ENCODE measurements at regions not wholly inside any gene's neighbourhood (a gene's known extent, or its start where the extent isn't known, plus 50 kb on each side); places are given as distances from the start of the nearest gene placed in this dataset.

DNA sequence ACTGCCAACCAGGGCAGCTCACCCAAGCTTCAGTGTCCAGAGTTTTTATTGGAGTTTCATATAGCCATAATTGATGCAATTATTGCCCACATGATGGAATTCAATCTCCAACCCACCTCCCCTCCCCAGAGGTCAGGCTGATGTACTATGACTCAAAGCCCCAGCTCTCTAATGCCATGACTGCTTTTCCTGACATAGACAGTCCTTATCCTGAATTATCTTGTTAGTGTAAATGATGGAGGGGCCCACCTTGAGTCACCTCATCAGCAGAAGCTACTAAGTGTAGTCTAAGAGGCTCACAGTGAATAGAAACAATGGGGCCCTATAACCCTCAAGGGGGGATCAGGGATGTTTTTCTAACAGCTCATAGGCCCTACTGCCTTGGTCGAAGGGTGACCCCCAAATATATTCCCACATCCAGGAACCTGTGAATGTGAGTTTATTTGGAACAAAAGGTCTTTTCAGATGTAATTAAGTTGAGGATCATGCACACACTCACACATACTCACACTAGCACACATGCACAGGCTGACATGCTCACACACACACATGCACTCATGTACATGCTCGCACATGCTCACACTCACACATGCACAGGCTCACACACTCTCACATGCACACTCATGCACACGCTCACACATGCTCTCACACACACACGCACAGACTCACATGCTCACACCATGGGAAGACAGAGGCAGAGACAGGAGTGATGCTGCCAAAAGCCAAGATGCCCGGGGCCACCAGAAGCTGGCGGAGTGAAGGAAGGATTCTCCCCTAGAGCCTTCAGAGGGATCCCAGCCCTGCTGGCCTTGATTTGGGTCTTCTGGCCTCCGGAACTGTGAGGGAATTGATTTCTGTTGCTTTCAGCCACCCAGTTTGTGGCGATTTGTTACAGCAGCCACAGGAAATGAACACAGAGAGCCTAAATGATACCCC is 131.2 kb upstream of the SMAD3 start:
- no peak for TF ChIP-seq CTCF (IDR thresholded peaks at IDR 0.05; ENCODE audit: low read depth, low read length)
- DNase-seq (ENCODE audit: low read depth, low spot score): no peak
- in situ Hi-C loops (cut with HindIII; ENCODE audit: low sequenced_read_pairs): no loop called here
- H3K4me3 ChIP-seq (ENCODE audit: low read depth, low read length): no peak overlapping the region

DNA sequence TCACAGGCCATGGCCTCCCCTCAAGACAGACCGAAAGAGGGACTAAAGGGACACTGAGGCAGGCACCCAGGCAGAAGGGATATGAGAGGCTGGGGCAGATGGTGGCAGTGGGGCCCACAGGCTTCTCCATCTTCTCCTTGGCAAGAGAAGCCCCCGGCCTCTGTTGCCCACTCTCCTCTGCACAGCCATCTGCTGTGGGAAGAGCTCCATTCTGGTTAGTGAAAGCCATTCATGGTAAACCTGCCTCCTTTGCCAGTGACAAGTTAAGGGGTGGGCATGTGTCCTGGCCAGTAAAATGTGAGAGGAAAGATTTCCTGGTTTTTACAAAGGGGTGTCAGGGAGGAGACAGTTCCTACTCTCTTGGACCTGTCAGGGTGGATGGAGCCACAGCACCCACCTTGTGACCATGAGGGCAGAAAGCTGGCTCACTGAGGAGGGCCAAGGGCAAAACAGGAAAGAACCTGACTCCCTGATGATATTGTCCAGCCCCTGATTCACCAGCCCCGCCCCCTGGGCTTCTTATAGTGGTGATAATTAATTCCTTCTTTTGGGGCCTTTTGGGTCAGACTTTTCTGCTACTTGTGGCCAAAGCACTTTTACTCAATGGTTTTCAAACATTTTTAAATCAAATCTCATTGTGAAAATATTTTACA is 130.4 kb upstream of the SMAD3 start:
- no peak for TF ChIP-seq CTCF (IDR thresholded peaks at IDR 0.05; ENCODE audit: low read depth, low read length)
- no peak for DNase-seq (ENCODE audit: low read depth, low spot score)
- in situ Hi-C loops (cut with HindIII; ENCODE audit: low sequenced_read_pairs): no loop called here
- H3K4me3 ChIP-seq (ENCODE audit: low read depth, low read length): no peak overlapping the region

- TF ChIP-seq CTCF (IDR thresholded peaks at IDR 0.05; ENCODE audit: low read depth, low read length): no peak
- in situ Hi-C loops (cut with HindIII; ENCODE audit: low sequenced_read_pairs): no loop called here
- no peak overlapping the region for H3K4me3 ChIP-seq (ENCODE audit: low read depth, low read length)
- no peak for DNase-seq (ENCODE audit: low read depth, low spot score)
These were observed 129.7 kb upstream of the SMAD3 start for GRCh38 chr15:66935688-66936087.

DNA sequence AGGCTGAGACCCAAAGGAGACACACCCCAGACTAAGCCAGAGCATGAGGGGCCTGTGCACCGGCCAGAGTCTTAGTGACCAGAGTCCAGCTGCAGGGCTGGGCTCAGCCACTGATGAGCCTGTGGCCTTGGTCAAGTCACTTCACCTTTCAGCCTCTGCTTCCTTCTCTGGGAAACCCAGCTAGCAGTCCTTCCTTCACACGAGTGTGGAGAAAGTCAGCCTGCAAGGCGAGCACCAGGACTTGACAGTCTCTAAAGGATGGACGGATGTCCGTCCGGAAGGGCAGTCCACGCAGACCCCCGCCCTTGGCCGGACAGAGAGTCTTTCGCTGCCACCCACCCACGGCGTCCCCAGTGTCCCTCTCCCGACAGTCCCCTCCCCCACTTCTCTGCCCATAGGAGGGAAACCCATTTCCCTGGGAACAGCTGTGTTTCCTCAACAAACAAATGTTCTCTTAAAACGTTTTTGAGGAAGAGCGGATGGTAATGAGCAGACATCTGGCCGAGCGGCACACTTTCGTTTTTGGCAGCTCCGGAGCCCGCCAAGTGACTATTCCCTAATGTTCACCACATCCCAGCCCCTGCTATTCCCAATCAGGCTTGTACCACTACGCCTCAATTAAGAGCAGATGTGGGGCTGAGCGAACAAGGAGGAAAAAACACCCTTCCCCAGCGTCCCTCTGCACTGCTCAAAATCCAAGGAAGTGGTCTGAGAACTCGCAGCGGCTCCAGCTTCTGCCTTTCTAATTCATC is 129.1 kb upstream of the SMAD3 start:
- in situ Hi-C loops (cut with HindIII; ENCODE audit: low sequenced_read_pairs): no loop called here
- DNase-seq (ENCODE audit: low read depth, low spot score): peak; percentile 13
- H3K4me3 ChIP-seq (ENCODE audit: low read depth, low read length): peak overlapping the region; percentile 29
- no peak for TF ChIP-seq CTCF (IDR thresholded peaks at IDR 0.05; ENCODE audit: low read depth, low read length)

DNA sequence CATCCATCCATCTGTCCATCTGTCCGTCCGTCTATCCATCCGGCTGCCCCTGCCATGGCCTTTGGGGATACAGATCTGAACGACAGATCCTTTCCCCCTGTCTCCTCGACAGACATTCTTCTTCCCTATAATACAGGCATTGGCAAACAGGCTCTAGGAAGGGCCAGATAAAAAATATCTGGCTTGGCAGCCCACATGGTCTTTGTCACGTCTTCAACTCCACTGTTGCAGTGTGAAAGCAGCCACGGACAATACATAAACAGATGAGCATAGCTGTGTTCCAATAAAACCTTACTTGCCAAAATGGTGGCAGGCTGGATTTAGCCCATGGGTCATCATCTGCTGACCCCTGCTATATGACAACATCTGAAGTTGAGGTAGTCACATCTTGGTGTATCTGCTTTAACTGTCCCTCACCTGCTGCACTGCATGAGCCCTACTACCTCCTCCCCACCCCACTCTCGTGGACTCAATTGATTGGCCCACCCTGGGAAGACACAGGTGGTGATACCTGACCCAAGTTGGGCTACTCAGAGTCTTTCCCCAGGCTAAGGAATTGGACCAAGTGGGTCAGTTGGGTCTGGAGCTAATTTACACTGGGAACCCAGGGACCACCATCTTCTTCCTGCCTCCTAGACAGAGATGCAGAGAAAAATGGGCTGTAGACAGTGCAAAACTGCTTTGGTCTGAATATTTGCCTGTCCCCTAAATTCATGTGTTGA is 128.4 kb upstream of the SMAD3 start:
- H3K4me3 ChIP-seq (ENCODE audit: low read depth, low read length): no peak overlapping the region
- no peak for DNase-seq (ENCODE audit: low read depth, low spot score)
- TF ChIP-seq CTCF (IDR thresholded peaks at IDR 0.05; ENCODE audit: low read depth, low read length): no peak
- in situ Hi-C loops (cut with HindIII; ENCODE audit: low sequenced_read_pairs): no loop called here

DNA sequence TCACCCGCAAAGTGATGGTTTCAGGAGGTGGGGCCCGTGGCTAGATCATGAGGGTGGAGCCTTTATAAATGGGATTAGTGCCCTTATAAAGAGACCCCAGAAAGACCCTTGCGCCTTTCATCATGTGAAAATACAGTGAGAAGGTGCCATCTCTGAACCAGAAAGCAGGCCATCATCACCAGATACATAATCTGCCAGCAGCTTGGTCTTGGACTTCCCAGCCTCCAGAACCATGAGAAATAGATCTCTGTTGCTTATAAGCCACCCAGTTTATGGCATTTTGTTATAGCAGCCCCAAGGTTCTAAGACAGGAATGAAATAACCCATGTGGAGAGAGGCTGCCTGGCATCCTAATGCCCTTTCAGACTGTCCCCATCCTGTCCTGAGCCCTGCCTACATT is 127.8 kb upstream of the SMAD3 start:
- in situ Hi-C loops (cut with HindIII; ENCODE audit: low sequenced_read_pairs): no loop called here
- TF ChIP-seq CTCF (IDR thresholded peaks at IDR 0.05; ENCODE audit: low read depth, low read length): no peak
- DNase-seq (ENCODE audit: low read depth, low spot score): no peak

More for the DNA sequence above, 127.8 kb upstream of the SMAD3 start:
- no peak overlapping the region for H3K4me3 ChIP-seq (ENCODE audit: low read depth, low read length)

Data from astrocyte of the spinal cord (primary cell).